Astrocyte (in vitro differentiated cells and primary cell): ENCODE measurements at regions not wholly inside any gene's neighbourhood (a gene's known extent, or its start where the extent isn't known, plus 50 kb on each side); places are given as distances from the start of the nearest gene placed in this dataset.

ENCODE experiments used
- CTCF ChIP-seq: IDR thresholded peaks from 2 replicates; pipeline ENCODE4 v1.5.1; 2011; ENCODE audit warnings: low read depth, mild to moderate bottlenecking, inconsistent platforms, low read length, moderate library complexity; ENCODE audit not compliant: insufficient read depth
- EZH2 ChIP-seq: IDR thresholded peaks from 2 replicates; pipeline ENCODE4 v1.6.1; 2012; ENCODE audit warnings: mild to moderate bottlenecking, low read length, inconsistent platforms; ENCODE audit not compliant: insufficient read depth

GRCh38 chr15:97615114-97615513, 345.4 kb upstream of the ARRDC4 start:
- TF ChIP-seq CTCF (no peak), EZH2 (no peak)
